ENCODE measurements at regions not wholly inside any gene's neighbourhood (a gene's known extent, or its start where the extent isn't known, plus 50 kb on each side); places are given as distances from the start of the nearest gene placed in this dataset.

DNA sequence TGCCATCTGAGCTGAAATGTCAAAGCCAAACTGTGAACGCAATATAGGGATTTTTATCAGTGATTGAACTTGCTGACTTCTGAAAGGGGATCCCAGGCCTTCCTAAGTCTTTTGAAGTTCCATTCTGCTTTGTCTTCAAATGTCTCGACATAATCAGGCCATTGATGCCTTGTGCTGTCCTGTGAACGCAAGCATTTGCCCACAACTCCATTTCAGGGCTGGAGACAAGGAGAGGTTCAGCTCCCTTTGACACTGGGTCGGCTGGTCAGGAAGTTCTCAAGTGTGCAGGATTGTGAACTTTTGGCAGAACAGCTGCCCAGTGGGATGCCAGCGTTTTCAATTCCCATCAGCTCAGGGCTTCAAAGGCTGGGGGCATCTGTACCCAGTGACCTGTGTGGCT lies 345.3 kb downstream of the NUAK1 start:
- Histone ChIP-seq H3K4me1 (ENCODE audit: control insufficient read depth, insufficient read depth, low read depth, low read length) (no peaks in the 10 kb centered on the region), H2BK15ac (ENCODE audit: low read depth, poor library complexity, severe bottlenecking) (no peak overlapping the region), H3K4me2 (ENCODE audit: low read length, poor library complexity, severe bottlenecking) (no peak overlapping the region), H3K9me3 (ENCODE audit: control insufficient read depth, low read length) (peaks cover 15% of the 10 kb centered on the region), H3K18ac (ENCODE audit: low read depth in 1 of 2, low read length in 2 of 2) (no peak overlapping the region), H3K4ac (ENCODE audit: low read depth in 1 of 2, low read length in 2 of 2) (no peak overlapping the region), H3K23ac (ENCODE audit: low read length in 2 of 2) (no peak overlapping the region), H4K8ac (ENCODE audit: low read length) (no peak overlapping the region), H2BK5ac (ENCODE audit: low read depth, low read length, poor library complexity, severe bottlenecking) (no peak overlapping the region), H3K27ac (ENCODE audit: low read length, poor library complexity, severe bottlenecking) (no peak overlapping the region), H2AFZ (ENCODE audit: low read depth, low read length) (no peak overlapping the region), H3K4me3 (ENCODE audit: insufficient read depth in 1 of 2, low read depth in 1 of 2, low read length in 2 of 2) (no peak overlapping the region), H3K14ac (ENCODE audit: low read length in 2 of 2) (no peak overlapping the region), H3K27me3 (ENCODE audit: control insufficient read depth in 1 of 2, insufficient read depth in 1 of 2, low read length in 2 of 2) (no peaks in the 10 kb centered on the region), H3K9ac (ENCODE audit: low read length) (no peak overlapping the region), H3K36me3 (ENCODE audit: control insufficient read depth in 1 of 2, insufficient read depth in 2 of 2, low read depth in 1 of 2, low read length in 2 of 2) (no peaks in the 10 kb centered on the region), H4K91ac (ENCODE audit: low read length) (no peak overlapping the region), H2BK120ac (ENCODE audit: low read depth, low read length) (no peak overlapping the region), H3K79me1 (replicated peaks; ENCODE audit: low read length, poor library complexity, severe bottlenecking) (no peaks in the 10 kb centered on the region), H2BK12ac (ENCODE audit: low read length in 2 of 2) (no peak overlapping the region), H2AK5ac (ENCODE audit: low read length, severe bottlenecking) (no peak overlapping the region)
- no peak for DNase-seq
- 67% methylated on average over 5 of the region's 5 CpGs for WGBS

DNA sequence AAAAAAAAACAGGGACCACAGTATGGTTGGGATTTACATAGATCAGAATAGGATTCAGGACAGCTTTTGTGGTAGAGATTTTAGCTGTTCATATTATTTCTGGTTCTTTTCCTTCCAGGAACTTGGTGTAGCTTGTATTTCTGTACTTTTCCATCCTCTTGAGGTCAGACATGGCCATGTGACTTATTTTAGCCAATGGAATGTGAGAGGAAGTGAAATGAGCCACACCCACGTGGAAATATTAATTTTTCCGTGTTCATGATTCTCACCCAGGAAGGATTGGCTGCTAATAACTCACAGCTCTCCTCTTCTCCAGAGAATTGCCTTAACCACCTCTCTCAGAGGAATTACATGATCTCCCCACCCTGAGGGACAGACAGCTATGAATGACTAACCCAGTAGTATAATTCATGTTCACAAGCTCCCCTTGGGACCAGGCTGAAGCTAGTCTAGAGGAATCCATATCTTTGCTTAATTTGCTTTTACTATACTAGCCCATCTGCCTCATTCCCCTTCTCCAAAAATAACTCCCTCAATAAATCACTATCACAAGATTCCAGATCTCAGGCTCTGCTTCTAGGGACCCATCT lies 340.4 kb downstream of the NUAK1 start:
- DNase-seq: no peak
- 83% methylated on average over 2 of the region's 2 CpGs for WGBS
- no peak overlapping the region for H3K4me3 ChIP-seq (ENCODE audit: insufficient read depth in 1 of 2, low read depth in 1 of 2, low read length in 2 of 2)
- H2BK5ac ChIP-seq (ENCODE audit: low read depth, low read length, poor library complexity, severe bottlenecking): no peak overlapping the region
- H3K14ac ChIP-seq (ENCODE audit: low read length in 2 of 2): no peak overlapping the region
- H2BK15ac ChIP-seq (ENCODE audit: low read depth, poor library complexity, severe bottlenecking): no peak overlapping the region
- no peak overlapping the region for H2AFZ ChIP-seq (ENCODE audit: low read depth, low read length)
- H3K27ac ChIP-seq (ENCODE audit: low read length, poor library complexity, severe bottlenecking): no peak overlapping the region
- peaks cover 0 to 3% of the 10 kb centered on the region in 2 experiments for H3K27me3 ChIP-seq (ENCODE audit: control insufficient read depth in 1 of 2, insufficient read depth in 1 of 2, low read length in 2 of 2)
- H3K4ac ChIP-seq (ENCODE audit: low read depth in 1 of 2, low read length in 2 of 2): no peak overlapping the region
- H3K23ac ChIP-seq (ENCODE audit: low read length in 2 of 2): no peak overlapping the region
- H4K91ac ChIP-seq (ENCODE audit: low read length): no peak overlapping the region
- H3K18ac ChIP-seq (ENCODE audit: low read depth in 1 of 2, low read length in 2 of 2): no peak overlapping the region
- no peak overlapping the region for H3K9ac ChIP-seq (ENCODE audit: low read length)
- H3K79me1 ChIP-seq (replicated peaks; ENCODE audit: low read length, poor library complexity, severe bottlenecking): no peaks in the 10 kb centered on the region
- H3K4me2 ChIP-seq (ENCODE audit: low read length, poor library complexity, severe bottlenecking): no peak overlapping the region
- H3K4me1 ChIP-seq (ENCODE audit: control insufficient read depth, insufficient read depth, low read depth, low read length): no peaks in the 10 kb centered on the region
- H2BK120ac ChIP-seq (ENCODE audit: low read depth, low read length): no peak overlapping the region
- no peak overlapping the region for H2BK12ac ChIP-seq (ENCODE audit: low read length in 2 of 2)
- no peaks in the 10 kb centered on the region for H3K9me3 ChIP-seq (ENCODE audit: control insufficient read depth, low read length)
- H4K8ac ChIP-seq (ENCODE audit: low read length): no peak overlapping the region
- no peaks in the 10 kb centered on the region for H3K36me3 ChIP-seq (ENCODE audit: control insufficient read depth in 1 of 2, insufficient read depth in 2 of 2, low read depth in 1 of 2, low read length in 2 of 2)
- H2AK5ac ChIP-seq (ENCODE audit: low read length, severe bottlenecking): no peak overlapping the region

GRCh38 chr12:105799103-105799502 lies 339.7 kb downstream of the NUAK1 start:
- H2BK15ac ChIP-seq (ENCODE audit: low read depth, poor library complexity, severe bottlenecking): no peak overlapping the region
- no peak overlapping the region for H4K8ac ChIP-seq (ENCODE audit: low read length)
- no peaks in the 10 kb centered on the region for H3K9me3 ChIP-seq (ENCODE audit: control insufficient read depth, low read length)
- H2BK120ac ChIP-seq (ENCODE audit: low read depth, low read length): no peak overlapping the region
- no peaks in the 10 kb centered on the region for H3K4me1 ChIP-seq (ENCODE audit: control insufficient read depth, insufficient read depth, low read depth, low read length)
- H2AK5ac ChIP-seq (ENCODE audit: low read length, severe bottlenecking): no peak overlapping the region
- no peak overlapping the region for H3K18ac ChIP-seq (ENCODE audit: low read depth in 1 of 2, low read length in 2 of 2)
- H4K91ac ChIP-seq (ENCODE audit: low read length): no peak overlapping the region
- H2AFZ ChIP-seq (ENCODE audit: low read depth, low read length): no peak overlapping the region
- H3K27ac ChIP-seq (ENCODE audit: low read length, poor library complexity, severe bottlenecking): no peak overlapping the region
- H3K36me3 ChIP-seq (ENCODE audit: control insufficient read depth in 1 of 2, insufficient read depth in 2 of 2, low read depth in 1 of 2, low read length in 2 of 2): no peaks in the 10 kb centered on the region
- H3K4me3 ChIP-seq (ENCODE audit: insufficient read depth in 1 of 2, low read depth in 1 of 2, low read length in 2 of 2): no peak overlapping the region
- no peak overlapping the region for H3K9ac ChIP-seq (ENCODE audit: low read length)
- WGBS: 95% methylated on average over 2 of the region's 2 CpGs
- H3K4ac ChIP-seq (ENCODE audit: low read depth in 1 of 2, low read length in 2 of 2): no peak overlapping the region
- H2BK5ac ChIP-seq (ENCODE audit: low read depth, low read length, poor library complexity, severe bottlenecking): no peak overlapping the region
- H3K23ac ChIP-seq (ENCODE audit: low read length in 2 of 2): no peak overlapping the region
- peaks cover 0 to 3% of the 10 kb centered on the region in 2 experiments for H3K27me3 ChIP-seq (ENCODE audit: control insufficient read depth in 1 of 2, insufficient read depth in 1 of 2, low read length in 2 of 2)
- no peak for DNase-seq
- no peak overlapping the region for H2BK12ac ChIP-seq (ENCODE audit: low read length in 2 of 2)
- H3K79me1 ChIP-seq (replicated peaks; ENCODE audit: low read length, poor library complexity, severe bottlenecking): no peaks in the 10 kb centered on the region
- H3K4me2 ChIP-seq (ENCODE audit: low read length, poor library complexity, severe bottlenecking): no peak overlapping the region
- H3K14ac ChIP-seq (ENCODE audit: low read length in 2 of 2): no peak overlapping the region

- H2AK5ac ChIP-seq (ENCODE audit: low read length, severe bottlenecking): no peak overlapping the region
- H2BK5ac ChIP-seq (ENCODE audit: low read depth, low read length, poor library complexity, severe bottlenecking): no peak overlapping the region
- H2BK120ac ChIP-seq (ENCODE audit: low read depth, low read length): no peak overlapping the region
- H4K8ac ChIP-seq (ENCODE audit: low read length): no peak overlapping the region
- H2BK12ac ChIP-seq (ENCODE audit: low read length in 2 of 2): no peak overlapping the region
- H3K27ac ChIP-seq (ENCODE audit: low read length, poor library complexity, severe bottlenecking): no peak overlapping the region
- H3K27me3 ChIP-seq (ENCODE audit: control insufficient read depth in 1 of 2, insufficient read depth in 1 of 2, low read length in 2 of 2): peaks cover 0 to 3% of the 10 kb centered on the region in 2 experiments
- no peak overlapping the region for H3K4me3 ChIP-seq (ENCODE audit: insufficient read depth in 1 of 2, low read depth in 1 of 2, low read length in 2 of 2)
- no peak overlapping the region for H2BK15ac ChIP-seq (ENCODE audit: low read depth, poor library complexity, severe bottlenecking)
- no peak overlapping the region for H3K23ac ChIP-seq (ENCODE audit: low read length in 2 of 2)
- H3K18ac ChIP-seq (ENCODE audit: low read depth in 1 of 2, low read length in 2 of 2): no peak overlapping the region
- no peak overlapping the region for H2AFZ ChIP-seq (ENCODE audit: low read depth, low read length)
- H3K4me2 ChIP-seq (ENCODE audit: low read length, poor library complexity, severe bottlenecking): no peak overlapping the region
- H3K9me3 ChIP-seq (ENCODE audit: control insufficient read depth, low read length): no peaks in the 10 kb centered on the region
- DNase-seq: no peak
- 79% methylated on average over 2 of the region's 2 CpGs for WGBS
- no peaks in the 10 kb centered on the region for H3K79me1 ChIP-seq (replicated peaks; ENCODE audit: low read length, poor library complexity, severe bottlenecking)
- H3K14ac ChIP-seq (ENCODE audit: low read length in 2 of 2): no peak overlapping the region
- H4K91ac ChIP-seq (ENCODE audit: low read length): no peak overlapping the region
- H3K36me3 ChIP-seq (ENCODE audit: control insufficient read depth in 1 of 2, insufficient read depth in 2 of 2, low read depth in 1 of 2, low read length in 2 of 2): no peaks in the 10 kb centered on the region
- no peak overlapping the region for H3K4ac ChIP-seq (ENCODE audit: low read depth in 1 of 2, low read length in 2 of 2)
- H3K4me1 ChIP-seq (ENCODE audit: control insufficient read depth, insufficient read depth, low read depth, low read length): no peaks in the 10 kb centered on the region
- no peak overlapping the region for H3K9ac ChIP-seq (ENCODE audit: low read length)
Observed at GRCh38 chr12:105801351-105801750, 337.4 kb downstream of the NUAK1 start.

Measured in mesenchymal stem cell (in vitro differentiated cells and primary cell).